HG02885 (cell line): ENCODE measurements at regions not wholly inside any gene's neighbourhood (a gene's known extent, or its start where the extent isn't known, plus 50 kb on each side); places are given as distances from the start of the nearest gene placed in this dataset.
"Not testable (repeated sequence)": the region's sequence is repeated elsewhere in the genome, so short reads cannot be mapped to it uniquely, and the experiment has no call there.

ENCODE experiments used
- ATAC-seq: cut with Tn5 transposase; IDR thresholded peaks from one replicate; pipeline ENCODE4 v1.9.1; 2021; ENCODE audit warnings: mild to moderate bottlenecking; ENCODE audit not compliant: unreplicated experiment, poor library complexity

DNA sequence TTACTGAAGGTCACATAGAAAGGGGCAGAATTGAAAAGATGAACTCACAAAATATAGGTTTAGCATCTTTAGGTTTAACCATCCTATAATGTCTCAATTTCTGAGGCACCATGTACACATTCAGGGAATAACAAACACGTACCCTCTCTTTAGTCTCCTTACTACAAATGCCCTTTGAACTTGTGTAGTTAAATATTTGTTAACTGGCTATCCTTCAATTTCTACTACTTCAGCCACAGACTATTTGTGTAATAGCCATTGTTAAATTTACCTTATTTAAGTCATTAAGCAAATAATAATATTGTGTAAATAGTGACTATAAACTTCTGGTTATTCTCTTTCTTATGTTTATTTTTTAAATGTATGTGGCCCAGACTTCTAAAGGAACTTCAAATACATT is 600.5 kb downstream of the KCNT2 start:
- ATAC-seq, result no peak

DNA sequence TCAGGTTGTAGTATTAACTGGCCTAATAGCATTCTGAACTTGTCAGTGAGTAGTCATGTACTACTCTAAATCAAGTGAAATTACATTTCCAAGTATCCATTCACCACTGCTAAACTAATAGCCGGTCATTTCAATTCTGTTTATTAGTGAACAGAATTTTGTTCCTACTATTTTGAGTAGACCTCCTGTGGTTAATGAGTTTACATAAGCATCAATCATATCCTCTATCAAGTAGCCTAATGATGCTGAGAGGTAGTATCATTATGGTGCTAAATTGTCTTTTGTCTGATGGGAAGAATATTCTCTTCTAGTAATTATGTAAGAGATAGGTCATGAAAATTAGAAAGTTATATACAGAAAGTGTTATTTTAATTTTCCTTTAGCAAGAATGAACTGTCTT is 602.8 kb downstream of the KCNT2 start:
- no peak for ATAC-seq

DNA sequence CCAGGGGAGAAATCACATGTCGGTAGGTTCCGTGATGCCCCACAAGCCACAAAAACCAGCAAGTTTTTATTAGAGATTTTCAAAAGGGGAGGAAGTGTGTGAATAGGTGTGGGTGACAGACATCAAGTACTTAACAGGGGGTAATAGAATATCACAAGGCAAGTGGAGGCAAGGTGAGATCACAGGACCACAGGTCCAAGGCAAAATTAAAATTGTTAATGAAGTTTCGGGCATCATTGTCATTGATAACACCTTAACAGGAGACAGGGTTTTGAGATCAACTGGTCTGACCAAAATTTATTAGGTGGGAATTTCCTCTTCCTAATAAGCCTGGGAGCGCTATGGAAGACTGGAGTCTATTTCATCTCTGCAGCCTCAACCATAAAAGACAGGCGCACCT is 603.9 kb downstream of the KCNT2 start:
- not testable (repeated sequence) for ATAC-seq

DNA sequence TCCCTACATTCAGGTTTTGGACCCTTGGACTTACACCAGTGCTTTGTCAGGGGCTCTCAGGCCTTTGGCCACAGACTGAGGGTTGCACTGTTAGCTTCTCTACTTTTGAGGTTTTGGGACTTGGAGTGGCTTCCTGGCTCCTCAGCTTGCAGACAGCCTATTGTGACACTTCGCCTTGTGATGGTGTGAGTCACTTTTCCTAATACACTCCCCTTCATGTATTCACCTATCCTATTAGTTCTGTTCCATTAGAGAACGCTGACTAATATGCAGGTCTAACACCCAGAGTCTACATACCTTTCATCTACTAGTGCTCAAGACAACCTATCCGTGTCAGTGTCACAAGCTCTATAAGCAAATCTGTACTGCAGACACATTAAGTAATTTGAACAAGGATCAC is 605.3 kb downstream of the KCNT2 start:
- ATAC-seq, result no peak

DNA sequence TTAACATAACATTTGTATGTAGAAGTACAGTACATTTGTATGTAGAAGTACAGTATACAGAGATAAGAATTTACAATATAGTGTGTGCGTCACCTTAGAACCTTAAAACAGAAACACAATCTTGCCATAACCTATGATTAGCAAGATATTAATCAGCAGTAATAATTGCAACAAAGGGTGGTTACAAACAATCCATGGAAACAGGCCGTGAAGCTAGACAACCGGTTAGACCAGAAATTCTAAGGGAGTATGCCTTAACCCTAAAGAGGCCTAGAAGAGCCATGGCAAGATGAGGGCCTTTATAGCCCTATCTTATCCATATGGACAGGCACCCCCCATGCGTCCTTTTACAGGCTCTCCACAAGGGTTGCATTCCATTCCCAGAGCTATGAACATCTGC is 605.9 kb downstream of the KCNT2 start:
- not testable (repeated sequence) for ATAC-seq

DNA sequence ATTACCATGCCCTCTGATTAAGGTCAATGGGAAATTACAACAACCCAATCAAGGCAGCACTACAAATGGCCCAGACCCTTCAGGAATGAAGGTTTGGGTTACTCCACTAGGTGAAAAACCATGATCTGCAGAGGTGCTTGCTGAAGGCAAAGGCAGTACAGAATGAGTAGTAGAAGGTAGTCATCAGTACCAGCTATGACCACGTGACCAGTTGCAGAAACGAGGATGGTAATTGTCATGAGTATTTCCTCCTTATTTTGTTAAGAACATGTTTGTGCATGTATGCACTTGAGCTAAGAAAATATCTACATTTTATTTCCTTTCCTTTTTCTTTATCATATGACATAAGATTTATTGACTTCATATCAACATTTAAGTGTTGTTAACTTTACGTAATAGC is 607.1 kb downstream of the KCNT2 start:
- no peak for ATAC-seq

DNA sequence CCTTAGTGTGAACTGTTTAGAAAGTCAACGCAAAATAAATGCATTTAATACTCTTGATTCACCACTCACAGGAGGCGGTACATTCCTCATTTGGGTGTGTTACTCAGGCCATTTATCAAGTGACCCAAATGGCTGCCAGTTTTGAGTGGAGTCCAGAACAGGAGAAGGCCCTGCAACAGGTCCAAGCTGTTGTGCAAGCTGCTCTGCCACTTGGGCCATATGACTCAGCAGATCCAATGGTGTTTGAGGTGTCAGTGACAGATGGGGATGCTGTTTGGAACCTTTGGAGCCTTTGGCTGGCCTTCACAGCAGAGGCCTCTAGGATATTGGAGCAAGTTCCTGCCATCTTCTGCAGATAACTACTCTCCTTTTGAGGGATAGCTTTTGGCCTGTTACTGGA is 609.2 kb downstream of the KCNT2 start:
- no peak for ATAC-seq

DNA sequence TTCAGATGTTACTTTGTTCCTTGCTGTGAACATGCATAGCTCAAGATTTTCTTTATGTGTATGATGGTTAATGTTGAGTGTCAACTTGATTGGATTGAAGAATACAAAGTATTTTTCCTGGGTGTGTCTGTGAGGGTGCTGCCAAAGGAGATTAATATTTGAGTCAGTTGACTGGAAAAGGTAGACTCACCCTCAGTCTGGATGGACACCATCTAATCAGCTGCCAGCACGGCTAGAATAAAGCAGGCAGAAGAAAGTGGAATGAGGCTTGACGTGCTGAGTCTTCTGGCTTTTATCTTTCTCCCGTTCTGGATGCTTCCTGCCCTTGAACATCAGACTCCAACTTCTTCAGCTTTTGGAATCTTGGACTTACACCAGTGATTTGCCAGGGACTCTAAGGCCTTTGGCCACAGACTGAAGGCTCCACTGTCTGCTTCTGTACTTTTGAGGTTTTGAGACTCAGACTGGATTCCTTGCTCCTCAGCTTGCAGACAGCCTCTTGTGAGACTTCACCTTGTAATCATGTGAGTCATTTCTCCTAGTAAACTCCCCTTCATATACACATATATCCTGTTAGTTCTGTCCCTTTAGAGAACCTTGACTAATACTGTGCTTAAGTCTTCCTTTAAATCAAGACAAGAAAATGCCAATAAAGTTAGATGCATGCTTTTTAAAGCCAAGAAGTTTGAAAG is 626.6 kb downstream of the KCNT2 start:
- ATAC-seq, result no peak

DNA sequence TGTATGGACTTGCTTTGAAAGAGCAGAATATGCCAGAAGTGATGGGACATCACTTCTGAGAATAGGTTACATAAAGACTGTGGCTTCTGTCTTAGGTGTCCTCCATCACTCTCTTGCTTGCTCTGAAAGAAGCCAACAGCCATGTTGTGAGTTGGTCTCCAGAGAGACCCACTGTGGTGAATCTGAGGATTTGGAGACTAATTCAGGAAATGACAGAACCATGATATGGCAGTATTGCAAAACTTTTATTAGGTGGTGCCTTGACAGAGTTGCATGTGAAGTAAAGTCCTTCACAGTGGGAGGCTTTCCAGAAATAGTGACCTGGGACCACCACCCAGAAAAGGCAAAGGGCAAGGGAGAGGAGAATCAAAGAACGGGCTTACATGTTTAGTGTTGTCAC is 628.6 kb downstream of the KCNT2 start:
- no peak for ATAC-seq

DNA sequence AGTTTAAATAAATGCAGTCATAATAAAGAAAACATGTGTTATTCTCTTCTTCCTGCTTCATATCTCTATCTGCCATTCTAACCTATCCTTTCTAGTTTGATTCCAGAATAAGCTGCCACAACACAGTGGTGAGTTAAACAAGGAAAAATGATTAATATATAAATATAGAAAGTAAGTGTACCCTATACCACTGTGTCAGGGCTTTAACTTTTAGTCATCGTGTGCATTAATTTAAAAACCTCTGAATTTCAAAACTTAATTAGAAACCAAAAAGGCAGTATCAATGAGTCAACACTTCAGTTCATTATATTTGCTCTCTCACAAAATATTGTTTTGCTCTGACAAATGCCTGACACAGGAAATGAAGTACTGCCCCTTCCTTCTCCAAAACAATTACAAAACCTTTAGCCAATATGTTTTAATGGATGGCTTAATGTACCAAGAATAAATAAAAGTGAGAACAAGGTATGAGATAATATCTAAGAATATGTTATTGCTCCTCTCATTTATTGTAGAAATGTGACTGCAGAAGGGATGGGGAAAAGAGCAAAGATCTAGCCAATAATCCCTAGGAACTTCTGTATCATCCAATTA is 634.8 kb downstream of the KCNT2 start:
- no peak for ATAC-seq

DNA sequence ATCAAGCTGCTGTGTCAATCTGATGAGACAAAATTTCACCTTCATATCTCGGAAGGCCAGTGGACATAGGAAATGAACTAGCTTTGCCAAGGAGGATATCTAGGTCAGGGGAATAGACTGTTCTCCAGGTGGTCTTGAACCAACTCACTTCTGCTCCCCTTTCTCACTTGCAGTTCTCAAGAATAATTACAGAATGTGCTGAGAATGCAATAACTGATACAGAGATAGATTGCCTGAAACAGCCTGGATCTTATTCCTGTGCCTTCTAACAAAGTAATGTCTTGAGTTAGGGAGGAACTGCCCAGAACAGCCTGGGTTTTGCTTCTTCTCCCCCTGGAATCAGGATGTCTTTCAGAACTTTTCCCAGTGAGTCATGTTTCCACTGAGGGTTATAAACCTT is 636.7 kb downstream of the KCNT2 start:
- no peak for ATAC-seq

DNA sequence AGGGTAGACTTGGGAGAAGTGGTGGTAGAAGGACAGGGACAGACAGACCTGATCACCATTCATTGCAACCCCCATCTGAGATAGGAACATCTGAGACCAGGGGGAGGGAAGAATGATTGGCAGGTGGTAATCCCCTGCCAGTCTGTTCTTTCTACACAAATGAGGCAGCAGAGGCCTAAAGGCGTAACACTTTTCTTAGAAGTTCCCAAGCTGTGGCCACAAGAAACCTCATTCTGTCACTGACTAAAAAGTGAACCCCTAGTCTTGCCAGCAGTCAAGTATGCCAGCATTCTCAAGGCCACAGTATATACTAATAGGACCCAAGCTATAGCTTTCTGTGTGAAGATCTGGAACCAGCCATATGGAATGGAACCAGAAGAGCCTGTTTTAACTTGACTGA is 638.0 kb downstream of the KCNT2 start:
- no peak for ATAC-seq

DNA sequence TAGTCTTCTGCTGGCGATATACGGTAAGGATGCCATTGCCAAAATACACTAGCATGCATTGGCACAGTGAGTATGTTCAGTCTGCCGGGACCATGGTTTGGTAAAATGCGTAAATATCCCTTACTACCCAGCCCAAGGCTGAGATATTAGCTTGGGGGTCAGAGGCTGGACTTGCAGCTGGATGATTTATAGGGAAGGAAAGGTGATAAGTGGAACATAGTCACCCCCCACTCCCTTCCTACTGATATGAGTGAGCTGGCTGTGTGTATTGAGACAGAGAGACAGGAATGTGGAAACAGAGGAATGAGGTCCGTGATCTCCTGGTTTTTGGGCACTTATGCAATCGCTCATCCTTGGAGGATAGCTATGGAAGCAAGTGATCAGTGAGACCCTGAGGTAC is 642.8 kb downstream of the KCNT2 start:
- no peak for ATAC-seq

DNA sequence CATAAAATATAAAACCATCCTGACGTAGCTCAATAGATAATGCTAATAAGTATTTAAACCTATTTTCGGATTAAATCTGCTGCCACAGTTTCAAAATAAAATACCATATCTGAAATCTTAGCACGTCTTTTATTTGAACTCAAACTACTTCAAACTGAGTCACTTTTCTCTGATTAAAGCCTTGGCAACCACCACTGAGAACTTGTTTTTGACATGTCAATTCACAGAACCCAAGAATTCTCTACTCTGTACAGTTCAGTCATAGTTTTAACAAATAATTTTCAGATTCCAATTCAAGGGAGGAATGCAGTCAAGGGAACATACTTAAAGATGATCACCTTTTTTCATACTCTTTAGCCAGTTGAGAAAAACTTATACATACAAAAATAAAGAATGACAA is 643.2 kb downstream of the KCNT2 start:
- ATAC-seq, result no peak

DNA sequence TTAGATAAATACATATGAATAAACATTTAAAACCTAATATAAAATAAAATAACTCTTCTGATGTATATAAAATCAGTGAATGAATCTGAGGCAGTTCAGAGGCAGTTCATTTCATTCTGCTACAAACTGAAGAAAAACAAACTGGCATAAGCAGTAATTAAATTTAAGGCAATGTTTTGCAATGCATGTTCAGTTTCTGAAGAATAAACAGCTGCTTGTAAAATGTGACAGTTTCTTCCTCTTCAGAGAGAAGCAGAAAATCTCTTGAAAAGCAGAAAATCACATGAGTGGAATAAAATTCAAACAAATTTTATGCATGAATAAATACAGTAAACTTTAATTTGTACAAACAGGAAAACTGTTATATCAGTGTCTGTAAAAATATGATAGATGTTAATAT is 643.7 kb downstream of the KCNT2 start:
- ATAC-seq, result no peak

DNA sequence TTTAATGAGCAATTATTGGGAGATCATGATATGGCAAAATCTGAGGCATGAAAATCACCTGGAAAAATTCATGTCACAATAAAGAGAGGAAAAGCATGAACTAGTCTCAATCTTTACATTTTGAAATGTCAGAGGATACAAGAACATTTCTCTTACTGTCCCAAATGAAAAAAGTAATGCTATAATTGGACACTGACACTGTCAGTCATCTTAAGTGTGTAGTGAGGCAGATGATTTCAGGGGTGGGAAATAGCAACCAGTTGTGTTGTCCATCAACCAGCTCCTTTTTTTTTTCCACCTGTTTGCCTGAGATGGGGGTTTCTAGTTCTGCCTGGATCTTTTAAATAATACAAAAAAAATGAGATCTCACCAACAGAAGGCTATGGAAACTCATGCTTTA is 646.2 kb downstream of the KCNT2 start:
- ATAC-seq, result no peak

DNA sequence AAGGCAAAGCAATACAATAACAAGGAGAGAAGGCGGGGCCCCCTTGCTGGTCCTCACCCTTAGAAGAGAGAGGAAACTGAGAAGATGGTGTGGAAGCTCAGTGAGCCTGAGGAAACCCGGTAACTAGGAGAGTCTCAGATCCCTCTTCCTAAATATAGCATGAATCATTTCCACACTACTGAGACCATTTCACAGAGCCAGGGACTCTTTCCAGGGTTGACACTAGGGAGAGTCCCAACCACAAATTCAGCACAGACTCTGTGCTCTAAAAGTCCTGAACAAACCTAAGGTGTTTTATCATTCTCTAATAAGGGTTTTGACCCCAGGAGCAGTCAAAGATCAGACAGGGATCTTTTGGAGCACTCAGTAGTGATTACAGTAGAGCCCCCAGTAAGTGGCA is 647.7 kb downstream of the KCNT2 start:
- ATAC-seq, result no peak

DNA sequence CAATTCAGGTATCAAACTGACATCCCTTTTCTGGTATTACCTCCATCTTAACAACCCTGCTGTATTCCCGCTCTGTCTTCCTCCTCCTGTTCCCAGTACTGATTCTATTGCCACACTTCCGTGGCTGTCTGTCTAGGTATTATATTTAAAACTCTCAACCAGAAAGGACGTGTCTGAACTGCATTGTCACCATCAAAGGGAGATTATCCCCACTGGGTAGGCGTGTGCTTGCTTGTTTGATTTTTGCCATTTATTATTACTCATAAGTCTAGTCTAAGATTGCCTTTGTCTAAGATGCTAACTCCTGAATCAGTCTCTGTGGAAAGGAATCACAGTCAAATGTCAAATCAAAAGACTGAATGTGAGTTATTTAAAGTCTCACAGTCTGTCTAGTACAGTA is 650.1 kb downstream of the KCNT2 start:
- ATAC-seq, result no peak

DNA sequence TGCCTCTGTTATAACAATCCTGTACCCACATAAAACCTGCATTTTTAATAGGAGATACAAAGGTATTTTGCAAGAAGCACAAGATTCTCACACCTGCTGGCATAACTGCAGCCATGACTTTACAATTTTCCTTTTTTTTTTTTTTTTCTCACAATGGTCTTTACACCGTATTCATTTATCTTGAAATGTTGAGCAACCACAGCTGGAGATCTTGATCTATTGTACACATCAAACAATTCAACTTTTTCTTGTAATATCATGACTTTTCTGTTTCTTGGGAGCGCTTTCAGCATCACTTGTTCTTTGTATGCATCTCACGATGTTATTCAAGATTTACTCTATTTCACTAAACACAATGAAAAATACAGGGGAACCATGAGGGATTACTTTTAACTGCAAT is 651.4 kb downstream of the KCNT2 start:
- ATAC-seq, result no peak

DNA sequence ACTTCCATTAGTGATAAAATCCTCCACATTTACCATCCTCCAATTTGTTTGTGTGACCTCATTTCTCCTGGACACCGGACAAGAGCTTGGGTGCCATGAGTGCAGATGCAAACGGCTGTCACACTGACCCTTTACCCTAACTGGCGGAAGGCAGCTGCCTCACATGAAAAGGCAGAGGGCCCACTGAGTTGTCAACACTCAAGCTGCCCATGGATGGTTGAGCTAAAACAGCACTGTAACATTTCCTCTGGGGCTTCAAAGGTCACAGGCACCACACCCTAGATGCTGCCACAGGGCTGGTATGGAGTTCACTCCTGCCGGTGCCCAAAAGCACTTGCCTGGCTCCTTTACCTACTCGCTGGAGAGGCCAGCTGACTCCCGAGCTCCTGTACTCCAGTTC is 653.4 kb downstream of the KCNT2 start:
- no peak for ATAC-seq

DNA sequence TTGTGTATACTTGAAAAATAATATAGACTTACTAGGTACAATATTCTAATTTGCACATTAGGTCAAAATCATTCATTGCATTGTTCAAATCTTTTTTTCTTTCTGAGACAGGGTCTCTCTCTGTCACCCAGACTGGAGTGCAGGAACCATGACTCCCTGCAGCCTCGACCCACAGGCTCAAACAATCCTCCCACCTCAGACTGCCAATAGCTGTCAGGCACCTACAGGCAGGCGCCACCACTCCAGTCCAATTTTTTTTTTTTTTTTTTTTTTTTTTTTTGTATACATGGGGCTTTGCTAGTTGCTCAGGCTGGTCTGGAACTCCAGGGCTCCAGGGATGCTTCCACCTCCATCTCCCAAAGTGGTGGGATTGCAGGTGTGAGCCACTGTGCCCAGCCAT is 656.9 kb downstream of the KCNT2 start:
- ATAC-seq, result no peak

DNA sequence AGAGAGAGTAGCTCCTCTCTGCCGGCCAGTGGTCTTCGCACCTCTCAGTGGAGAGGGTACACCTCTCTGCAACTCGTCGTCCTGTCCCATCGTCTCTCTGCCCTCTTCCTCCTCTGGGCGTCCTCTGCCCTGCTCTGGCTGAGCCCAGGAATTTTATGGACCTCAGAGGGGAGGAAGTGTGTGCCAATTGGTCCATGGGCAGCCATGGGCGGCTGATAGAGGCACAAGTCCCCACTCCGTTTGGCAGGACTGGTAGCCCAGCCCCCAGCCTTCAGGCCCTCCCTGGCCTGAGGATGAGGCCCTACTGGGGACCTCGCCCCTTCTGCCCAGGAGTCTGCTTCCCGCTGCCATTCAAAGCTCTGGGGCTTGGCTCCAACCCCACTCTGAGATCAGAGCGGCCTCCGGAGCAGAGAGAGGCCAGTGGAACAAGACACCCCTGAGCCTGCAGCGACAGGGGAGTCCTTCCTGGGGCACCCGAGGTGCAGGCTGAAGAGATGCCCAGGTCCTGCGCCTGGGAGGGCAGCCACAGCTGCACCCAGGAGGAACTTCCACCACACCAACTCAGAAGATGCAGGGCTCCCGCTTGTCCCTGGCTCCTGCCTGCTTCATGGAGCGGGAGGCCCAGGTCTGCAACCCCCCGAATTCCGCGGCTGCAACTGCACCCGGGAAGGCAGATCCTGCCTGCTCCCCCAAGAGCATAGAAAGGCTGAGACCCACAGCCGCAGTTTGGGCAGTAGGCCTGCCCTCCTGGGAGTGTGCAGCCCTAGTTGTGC is 659.9 kb downstream of the KCNT2 start:
- ATAC-seq, result no peak
